Inferior parietal cortex (tissue), 1 donor: ENCODE measurements at regions not wholly inside any gene's neighbourhood (a gene's known extent, or its start where the extent isn't known, plus 50 kb on each side); places are given as distances from the start of the nearest gene placed in this dataset.

Experiments used
- DNase-seq: peaks from one replicate; pipeline ENCODE4 v3.0.0-alpha.2; 2016; ENCODE audit errors: extremely low spot score

GRCh38 chr16:48899500-48899899, 289.5 kb upstream of the N4BP1 start:
- DNase-seq = no peak

- no peak for DNase-seq
These were observed 287.8 kb upstream of the N4BP1 start for GRCh38 chr16:48897698-48898205.

GRCh38 chr16:48895142-48895541, 285.2 kb upstream of the N4BP1 start:
- DNase-seq = no peak

- no peak for DNase-seq
These were observed 282.9 kb upstream of the N4BP1 start for GRCh38 chr16:48892893-48893292.

- DNase-seq = no peak
These were observed 277.7 kb upstream of the N4BP1 start for GRCh38 chr16:48887646-48888210.

GRCh38 chr16:48885471-48885870, 275.5 kb upstream of the N4BP1 start:
- DNase-seq = no peak

GRCh38 chr16:48881272-48881671, 271.3 kb upstream of the N4BP1 start:
- no peak for DNase-seq

GRCh38 chr16:48879223-48880122, 269.5 kb upstream of the N4BP1 start:
- no peak for DNase-seq

GRCh38 chr16:48877946-48878345, 268.0 kb upstream of the N4BP1 start:
- no peak for DNase-seq

GRCh38 chr16:48870141-48870540, 260.2 kb upstream of the N4BP1 start:
- no peak for DNase-seq

- DNase-seq = no peak
These were observed 255.5 kb upstream of the N4BP1 start for GRCh38 chr16:48865520-48865919.

GRCh38 chr16:48864055-48864454, 254.1 kb upstream of the N4BP1 start:
- no peak for DNase-seq

- no peak for DNase-seq
These were observed 252.1 kb upstream of the N4BP1 start for GRCh38 chr16:48862087-48862532.

- DNase-seq = no peak
These were observed 250.4 kb upstream of the N4BP1 start for GRCh38 chr16:48860341-48860740.

GRCh38 chr16:48852951-48853350, 243.0 kb upstream of the N4BP1 start:
- DNase-seq = no peak

- DNase-seq = no peak
These were observed 242.5 kb upstream of the N4BP1 start for GRCh38 chr16:48852458-48852857.

- no peak for DNase-seq
These were observed 240.3 kb upstream of the N4BP1 start for GRCh38 chr16:48850097-48850770.

- DNase-seq = no peak
These were observed 236.3 kb upstream of the N4BP1 start for GRCh38 chr16:48846277-48846676.

- no peak for DNase-seq
These were observed 235.3 kb upstream of the N4BP1 start for GRCh38 chr16:48845261-48845660.

- DNase-seq = no peak
These were observed 228.4 kb upstream of the N4BP1 start for GRCh38 chr16:48838349-48838748.

- DNase-seq = no peak
These were observed 226.7 kb upstream of the N4BP1 start for GRCh38 chr16:48836636-48837035.

GRCh38 chr16:48836067-48836466, 226.1 kb upstream of the N4BP1 start:
- DNase-seq = no peak

GRCh38 chr16:48834576-48834975, 224.6 kb upstream of the N4BP1 start:
- no peak for DNase-seq
